WTC11 (cell line): ENCODE measurements at regions not wholly inside any gene's neighbourhood (a gene's known extent, or its start where the extent isn't known, plus 50 kb on each side); places are given as distances from the start of the nearest gene placed in this dataset.

Experiments
- ATAC-seq: fragments of 200-7000 bp; cut with Tn5 transposase; 2 replicates; pipeline ENCODE4 v1.10.0; 2021; ENCODE audit warnings: mild to moderate bottlenecking, moderate library complexity
- CTCF ChIA-PET: fragments of 300-600 bp; sonication (Branson Sonifier 250); formaldehyde crosslinking; loops from one replicate; lab custom pipeline; 2021; ENCODE audit warnings: antibody characterized with exemption; lab: Charles Lee
- POLR2A ChIA-PET: fragments of 350-600 bp; sonication (Branson Sonifier 250); formaldehyde crosslinking; loops from one replicate; lab custom pipeline; 2021; ENCODE audit warnings: antibody characterized with exemption; lab: Charles Lee
- DNase-seq: peaks from one replicate; pipeline ENCODE4 v3.0.0; 2021; ENCODE audit warnings: low spot score
- H3K27ac Mint-ChIP-seq: 2 replicates; pipeline ENCODE4 v1.8.0; 2021; ENCODE audit warnings: mixed read lengths
- H3K27me3 Mint-ChIP-seq: 2 replicates; pipeline ENCODE4 v1.8.0; 2021; ENCODE audit warnings: low read depth, mild to moderate bottlenecking, moderate library complexity, mixed read lengths
- H3K36me3 Mint-ChIP-seq: 2 replicates; pipeline ENCODE4 v1.8.0; 2021; ENCODE audit warnings: mixed read lengths
- H3K4me1 Mint-ChIP-seq: 2 replicates; pipeline ENCODE4 v1.8.0; 2022; ENCODE audit warnings: mixed read lengths
- H3K4me3 Mint-ChIP-seq: 2 replicates; pipeline ENCODE4 v1.8.0; 2021; ENCODE audit warnings: mild to moderate bottlenecking, moderate library complexity, mixed read lengths
- H3K9me3 Mint-ChIP-seq: 2 replicates; pipeline ENCODE4 v1.8.0; 2021; ENCODE audit warnings: mixed read lengths
- ATF6 ChIP-seq: sonication (generic); formaldehyde crosslinking; IDR thresholded peaks from 2 replicates; pipeline ENCODE4 v1.8.1; 2023; ENCODE audit warnings: mild to moderate bottlenecking, missing genetic modification reagents
- CBFB ChIP-seq: sonication (generic); formaldehyde crosslinking; IDR thresholded peaks from 2 replicates; pipeline ENCODE4 v1.8.1; 2022; ENCODE audit warnings: mild to moderate bottlenecking, low read depth, missing genetic modification reagents
- CDX4 ChIP-seq: fragments of 250-450 bp; sonication (Bioruptor Pico); IDR thresholded peaks from 2 replicates; pipeline ENCODE4 v1.9.0; 2021; ENCODE audit warnings: moderate library complexity, mild to moderate bottlenecking, inconsistent platforms, borderline replicate concordance
- FOXP4 ChIP-seq: sonication (generic); formaldehyde crosslinking; IDR thresholded peaks from 2 replicates; pipeline ENCODE4 v1.8.0; 2022; ENCODE audit warnings: mild to moderate bottlenecking, missing genetic modification reagents
- IRF1 ChIP-seq: sonication (generic); formaldehyde crosslinking; IDR thresholded peaks from 2 replicates; pipeline ENCODE4 v1.8.0; 2023; ENCODE audit warnings: missing genetic modification reagents
- JAZF1 ChIP-seq: fragments of 250-450 bp; sonication (Bioruptor Pico); IDR thresholded peaks from 2 replicates; pipeline ENCODE4 v1.9.0; 2021; ENCODE audit warnings: moderate library complexity, mild to moderate bottlenecking, inconsistent platforms
- MXD4 ChIP-seq: fragments of 250-450 bp; sonication (Bioruptor Pico); IDR thresholded peaks from 2 replicates; pipeline ENCODE4 v1.8.0; 2021; ENCODE audit warnings: mild to moderate bottlenecking, moderate library complexity, borderline replicate concordance
- NFATC4 ChIP-seq: fragments of 250-450 bp; sonication (Bioruptor Pico); IDR thresholded peaks from 2 replicates; pipeline ENCODE4 v1.9.0; 2021; ENCODE audit warnings: mild to moderate bottlenecking
- NFE2L1 ChIP-seq: sonication (generic); formaldehyde crosslinking; IDR thresholded peaks from 2 replicates; pipeline ENCODE4 v1.8.1; 2023; ENCODE audit warnings: missing genetic modification reagents
- NR3C1 ChIP-seq: sonication (generic); formaldehyde crosslinking; conservative IDR thresholded peaks from 2 replicates; pipeline ENCODE4 v1.8.1; 2023; ENCODE audit warnings: low read depth, mild to moderate bottlenecking, missing genetic modification reagents
- RELA ChIP-seq: sonication (generic); formaldehyde crosslinking; IDR thresholded peaks from 2 replicates; pipeline ENCODE4 v1.8.1; 2022; ENCODE audit warnings: missing genetic modification reagents, mild to moderate bottlenecking, borderline replicate concordance
- SOX15 ChIP-seq: fragments of 250-450 bp; sonication (Bioruptor Pico); IDR thresholded peaks from 2 replicates; pipeline ENCODE4 v1.9.0; 2021; ENCODE audit warnings: mild to moderate bottlenecking
- STAT6 ChIP-seq: sonication (generic); formaldehyde crosslinking; conservative IDR thresholded peaks from 2 replicates; pipeline ENCODE4 v1.8.1; 2023; ENCODE audit warnings: mild to moderate bottlenecking, low read depth, missing genetic modification reagents, moderate library complexity
- USF1 ChIP-seq: sonication (generic); formaldehyde crosslinking; IDR thresholded peaks from 2 replicates; pipeline ENCODE4 v1.8.0; 2022; ENCODE audit warnings: mild to moderate bottlenecking, missing genetic modification reagents
- ZMAT4 ChIP-seq: fragments of 250-450 bp; sonication (Bioruptor Pico); IDR thresholded peaks from 2 replicates; pipeline ENCODE4 v1.9.0; 2021; ENCODE audit warnings: mild to moderate bottlenecking
- ZNF121 ChIP-seq: sonication (generic); formaldehyde crosslinking; IDR thresholded peaks from 2 replicates; pipeline ENCODE4 v1.8.0; 2023; ENCODE audit warnings: missing genetic modification reagents
- ZNF138 ChIP-seq: sonication (generic); formaldehyde crosslinking; conservative IDR thresholded peaks from 2 replicates; pipeline ENCODE4 v1.8.1; 2022; ENCODE audit warnings: mild to moderate bottlenecking, moderate library complexity, missing genetic modification reagents

GRCh38 chr3:187536185-187536584, 134.0 kb downstream of the SST start:
- no peak for TF ChIP-seq RELA (CRISPR knock-in tag)
- TF ChIP-seq SOX15, result no peak
- no peak for TF ChIP-seq ZNF138 (CRISPR knock-in tag)
- TF ChIP-seq JAZF1 (CRISPR knock-in tag), result no peak
- TF ChIP-seq FOXP4 (CRISPR knock-in tag), result no peak
- TF ChIP-seq STAT6 (CRISPR knock-in tag), result no peak
- no peak for TF ChIP-seq NFATC4 (CRISPR knock-in tag)
- no peak for TF ChIP-seq ZMAT4 (CRISPR knock-in tag)
- no peak for TF ChIP-seq ZNF121 (CRISPR knock-in tag)
- no peak for TF ChIP-seq MXD4 (CRISPR knock-in tag)
- no peak for TF ChIP-seq CDX4 (CRISPR knock-in tag)
- TF ChIP-seq IRF1 (CRISPR knock-in tag), result no peak
- no peak for TF ChIP-seq ATF6 (CRISPR knock-in tag)
- no peak for TF ChIP-seq NFE2L1
- no peak for ATAC-seq
- Mint-ChIP-seq H3K36me3 (no peaks in the 10 kb centered on the region; the same call in 1 of the 2 replicates), H3K4me3 (no peak overlapping the region), H3K27me3 (no peaks in the 10 kb centered on the region), H3K27ac (no peak overlapping the region), H3K4me1 (peaks cover 12% of the 10 kb centered on the region), H3K9me3 (peaks cover 9% of the 10 kb centered on the region)
- ChIA-PET CTCF (no interaction called here), POLR2A (no interaction called here)
- no peak for DNase-seq

GRCh38 chr3:187533797-187534196, 136.4 kb downstream of the SST start:
- DNase-seq (no peak), ATAC-seq (peak; percentile 76)
- TF ChIP-seq USF1 (CRISPR knock-in tag), result no peak
- TF ChIP-seq NR3C1, result no peak
- TF ChIP-seq ATF6 (CRISPR knock-in tag), result no peak
- TF ChIP-seq CBFB, result no peak
- peaks cover 12% of the 10 kb centered on the region for H3K4me1 Mint-ChIP-seq
- ChIA-PET POLR2A (no interaction called here), CTCF (interaction anchor here (2.4 kb wide), 1 partner anchor 214 kb away, joined by 10 read pairs; no protein-coding TSS in a partner anchor)
- H3K4me3 Mint-ChIP-seq, result no peak overlapping the region
- H3K27ac Mint-ChIP-seq, result no peak overlapping the region
- H3K27me3 Mint-ChIP-seq, result no peaks in the 10 kb centered on the region
- no peaks in the 10 kb centered on the region for H3K9me3 Mint-ChIP-seq
- no peaks in the 10 kb centered on the region for H3K36me3 Mint-ChIP-seq
